Body of pancreas (tissue), 4 donors: ENCODE measurements at regions not wholly inside any gene's neighbourhood (a gene's known extent, or its start where the extent isn't known, plus 50 kb on each side); places are given as distances from the start of the nearest gene placed in this dataset.

ENCODE experiments used
- CTCF ChIP-seq, 7 experiments: fragments of 450-650 bp in 4 of 7; fragments of 200-600 bp in 3 of 7; sonication (generic) in 3 of 7; IDR thresholded peaks; one replicate each; pipeline ENCODE4 v1.5.1; 2016 to 2019; ENCODE audit warnings: antibody characterized with exemption in 7 of 7
- POLR2A ChIP-seq, 3 donors: fragments of 450-650 bp; IDR thresholded peaks; one replicate each; pipeline ENCODE4 v1.6.1; 2016; ENCODE audit warnings: antibody characterized with exemption in 3 of 3, mild to moderate bottlenecking in 2 of 3

DNA sequence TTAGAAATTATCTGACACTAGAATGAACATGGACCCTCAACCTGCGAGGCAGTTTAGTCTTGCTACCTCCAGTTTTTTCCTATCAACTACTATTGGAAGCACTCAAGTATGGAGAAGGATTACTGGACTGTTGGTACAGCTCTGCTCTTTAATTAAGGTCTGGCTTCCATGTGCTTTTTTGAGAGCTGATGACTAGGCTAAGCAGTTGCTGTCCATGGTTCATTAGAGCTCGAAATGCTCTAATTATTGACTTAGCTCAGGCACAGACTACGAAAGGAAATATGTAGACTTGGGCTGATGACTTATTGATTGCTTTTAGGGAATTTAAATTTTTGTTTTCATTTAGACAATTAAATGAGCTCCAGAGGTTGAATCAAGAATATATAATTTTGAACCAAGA lies 1281.6 kb downstream of the HACE1 start:
- no peak for TF ChIP-seq CTCF (IDR thresholded peaks at IDR 0.05)
- no peak for TF ChIP-seq POLR2A (IDR thresholded peaks at IDR 0.05)
